HuH-7.5 (cell line): ENCODE measurements at regions not wholly inside any gene's neighbourhood (a gene's known extent, or its start where the extent isn't known, plus 50 kb on each side); places are given as distances from the start of the nearest gene placed in this dataset.

ENCODE experiments used
- DNase-seq: peaks from one replicate; pipeline ENCODE4 v3.0.0; 2011; ENCODE audit warnings: low spot score

DNA sequence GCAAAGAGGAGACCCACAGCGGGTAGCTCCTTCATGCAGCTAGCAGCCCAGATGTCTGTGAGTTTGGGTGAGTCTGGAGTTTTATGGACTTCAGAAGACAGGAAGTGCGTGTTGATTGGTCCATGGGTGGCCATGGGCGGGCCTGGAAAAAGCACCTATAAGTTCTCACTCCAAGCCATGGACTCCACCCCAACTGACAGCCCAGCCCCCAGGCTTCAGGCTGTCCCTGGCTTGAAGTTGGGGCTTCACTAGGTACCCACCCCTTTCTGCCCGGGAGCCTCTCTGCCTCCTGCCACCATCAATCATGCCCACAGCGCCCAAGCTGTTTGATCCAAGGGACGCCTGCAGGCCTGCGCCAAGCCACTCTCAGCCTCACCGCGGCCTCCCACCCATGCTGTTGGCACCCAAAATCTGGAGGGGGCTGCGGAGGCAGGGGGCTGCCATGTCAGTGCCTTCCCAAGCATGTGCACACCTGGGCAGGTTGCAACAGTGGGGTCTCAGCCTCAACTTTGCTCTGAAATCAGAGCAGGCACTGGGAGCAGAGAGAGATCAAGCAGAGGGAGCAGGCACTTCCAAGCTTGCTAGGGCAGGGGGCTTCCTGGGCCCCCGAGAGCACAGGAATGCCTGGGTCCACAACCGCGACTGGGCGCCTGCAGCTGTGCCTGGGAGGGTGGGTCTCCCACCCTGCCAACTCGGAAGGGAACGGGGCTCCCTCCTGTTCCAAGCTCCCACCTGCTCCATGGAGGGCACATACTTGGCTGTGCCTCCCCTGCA lies 1503.7 kb downstream of the CDH11 start:
- no peak for DNase-seq

DNA sequence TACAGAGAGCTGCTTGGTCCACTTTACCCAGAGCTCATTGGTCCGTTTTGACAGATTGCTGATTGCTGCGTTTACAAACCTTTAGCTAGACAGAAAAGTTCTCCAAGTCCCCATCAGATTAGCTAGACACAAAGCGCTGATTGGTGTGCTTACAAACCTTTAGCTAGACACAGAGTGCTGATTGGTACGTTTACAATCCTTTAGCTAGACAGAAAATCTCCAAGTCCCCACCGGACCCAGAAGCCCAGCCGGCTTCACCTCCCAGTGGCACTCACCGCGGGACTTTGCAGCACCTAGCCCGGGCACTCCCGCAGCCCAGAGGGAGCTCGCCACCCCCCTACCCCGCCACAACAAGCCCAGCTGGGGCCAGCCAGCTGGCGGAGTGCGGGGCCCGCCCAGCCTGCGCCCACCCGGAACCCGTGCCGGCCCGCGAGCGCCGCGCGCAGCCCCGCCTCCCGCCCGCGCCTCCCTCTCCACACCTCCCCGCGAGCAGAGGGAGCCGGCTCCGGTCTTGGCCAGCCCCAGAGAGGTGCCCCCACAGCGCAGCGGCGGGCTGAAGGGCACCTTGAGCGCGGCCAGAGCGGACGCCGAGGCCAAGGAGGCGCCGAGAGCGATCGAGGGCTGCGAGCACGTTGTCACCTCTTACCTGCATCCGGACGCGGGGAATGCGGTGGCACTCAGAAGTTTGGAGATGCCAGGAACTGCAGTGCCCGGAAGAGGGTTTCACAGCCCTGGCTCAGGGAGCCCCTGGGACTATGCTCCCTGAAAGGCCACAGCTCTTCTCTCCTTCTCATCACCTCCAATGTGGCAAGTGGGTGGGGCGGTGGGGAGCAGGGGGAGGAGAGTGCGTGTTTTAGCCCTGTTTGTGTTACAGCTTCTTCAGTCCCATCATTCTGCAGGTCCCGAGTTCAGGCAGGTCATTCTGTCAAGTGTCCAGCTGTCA lies 1504.5 kb downstream of the CDH11 start:
- DNase-seq, result no peak

DNA sequence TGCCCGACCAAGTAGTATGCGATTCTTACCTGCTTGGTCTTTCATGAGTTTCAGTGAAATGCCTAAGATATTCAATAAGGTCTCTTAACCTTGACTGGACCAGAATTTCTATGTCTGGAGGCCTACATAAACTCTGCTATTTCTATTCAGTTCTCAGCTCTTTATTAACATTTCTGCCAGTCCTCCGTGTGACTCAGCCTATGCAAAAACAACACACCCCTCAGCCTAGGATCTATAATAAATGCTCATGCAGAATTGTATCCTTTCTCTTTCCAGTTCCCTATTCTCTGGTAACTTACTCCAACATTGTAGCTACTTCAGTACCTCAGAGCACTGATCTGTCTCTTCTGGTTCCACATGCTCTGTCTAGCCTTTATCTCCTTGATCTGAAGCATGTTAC lies 1507.4 kb downstream of the CDH11 start:
- DNase-seq, result no peak

DNA sequence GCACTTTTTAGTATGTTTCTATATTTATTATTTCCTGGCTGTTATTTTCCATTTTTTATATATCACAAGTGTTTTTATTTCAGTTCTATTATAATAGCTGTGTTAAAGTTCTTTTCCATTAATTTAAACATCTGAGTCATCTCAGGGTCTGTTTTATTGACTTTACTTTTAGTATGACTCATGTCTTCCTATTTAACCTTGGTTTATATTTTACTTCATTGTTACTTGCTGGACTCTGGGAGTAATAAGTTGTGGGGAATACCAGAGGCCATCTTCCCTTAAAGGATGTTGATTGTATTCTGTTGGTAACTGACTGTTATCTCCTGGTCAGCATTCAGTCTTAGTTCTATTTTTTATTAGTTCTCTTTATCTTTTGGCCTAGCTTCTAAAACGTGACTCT lies 1508.2 kb downstream of the CDH11 start:
- no peak for DNase-seq

DNA sequence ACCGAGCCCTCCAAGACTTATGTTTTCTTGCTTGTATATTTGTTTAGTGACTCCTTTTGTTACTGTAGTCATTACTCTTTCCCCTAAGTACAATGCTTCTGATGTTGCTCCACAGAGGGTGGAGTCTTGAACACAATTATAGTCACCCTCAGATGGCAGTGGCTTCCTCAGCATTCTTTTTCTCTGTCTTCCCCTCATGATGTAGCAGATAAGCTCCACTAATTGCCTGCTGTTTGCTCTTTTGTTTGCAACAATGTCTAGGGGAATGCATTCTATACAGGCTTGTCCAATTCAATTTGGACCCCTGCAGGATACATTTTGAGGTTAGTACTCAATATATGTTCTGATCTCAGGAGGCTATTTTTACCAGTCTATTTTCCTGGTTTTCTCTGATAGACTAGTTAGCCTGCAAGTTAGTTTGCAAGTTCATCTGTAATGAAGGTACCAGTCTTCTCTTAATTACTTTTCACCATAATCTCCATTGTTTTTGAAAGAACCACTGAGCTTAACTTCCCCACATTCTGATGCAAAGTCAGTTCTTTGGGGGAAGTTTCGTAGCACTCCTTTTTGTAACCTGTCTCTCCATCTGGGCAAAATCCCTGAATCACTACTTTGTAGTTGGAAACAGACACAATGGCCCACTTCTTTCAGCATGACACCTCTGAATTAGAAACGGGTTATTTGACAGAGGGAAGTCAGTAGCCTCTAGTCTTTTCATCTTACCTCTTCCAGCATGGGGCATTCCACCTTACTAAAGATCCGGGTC lies 1509.2 kb downstream of the CDH11 start:
- no peak for DNase-seq

DNA sequence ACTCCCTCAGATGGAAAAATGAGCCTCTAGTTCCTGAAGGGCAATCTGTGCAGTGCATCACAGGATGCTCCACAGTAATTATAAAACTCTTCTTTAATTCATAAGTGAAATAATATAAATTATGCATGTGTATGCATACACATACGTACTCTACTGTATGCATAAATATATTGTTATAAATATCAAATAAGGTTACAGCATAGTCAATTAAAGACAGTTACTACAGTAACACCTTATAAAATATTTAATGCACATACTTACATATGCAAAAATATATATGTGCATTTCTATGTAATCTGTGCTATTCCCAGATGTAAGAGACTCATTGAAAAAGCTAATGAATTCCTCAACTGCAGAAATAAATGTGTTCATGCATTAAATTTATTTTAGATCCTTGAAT lies 1515.1 kb downstream of the CDH11 start:
- no peak for DNase-seq

DNA sequence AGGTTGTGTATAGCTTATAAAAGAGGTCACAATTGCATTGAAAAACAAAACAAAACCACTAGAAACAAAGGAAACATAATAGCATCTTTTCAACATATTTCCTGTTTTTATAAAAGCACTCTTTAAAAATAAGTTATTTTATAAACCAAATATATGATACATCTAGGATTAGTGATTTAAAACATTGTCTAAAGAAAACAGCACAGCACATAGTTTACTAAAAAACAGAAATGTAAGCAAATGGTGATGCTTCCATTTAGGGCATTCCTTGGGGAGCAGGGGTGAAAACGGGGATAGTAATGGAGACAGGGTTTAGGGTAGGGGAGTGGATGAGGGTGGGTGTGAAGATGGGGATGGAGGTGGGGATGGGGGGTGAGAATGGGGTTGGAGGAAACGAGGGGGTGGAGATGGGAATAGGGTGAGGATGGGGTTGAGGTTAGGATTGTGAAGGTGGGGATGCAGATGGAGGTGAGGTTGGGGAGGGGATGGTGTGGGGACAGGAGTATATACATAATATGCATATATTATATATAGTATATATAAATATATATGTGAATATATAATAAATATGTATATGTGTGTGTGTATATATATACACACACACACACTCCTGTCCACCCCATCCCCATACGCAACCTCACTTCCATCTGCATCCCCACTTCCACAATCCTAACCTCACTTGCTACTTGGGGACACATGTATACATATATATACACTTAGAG lies 1519.5 kb downstream of the CDH11 start:
- no peak for DNase-seq

DNA sequence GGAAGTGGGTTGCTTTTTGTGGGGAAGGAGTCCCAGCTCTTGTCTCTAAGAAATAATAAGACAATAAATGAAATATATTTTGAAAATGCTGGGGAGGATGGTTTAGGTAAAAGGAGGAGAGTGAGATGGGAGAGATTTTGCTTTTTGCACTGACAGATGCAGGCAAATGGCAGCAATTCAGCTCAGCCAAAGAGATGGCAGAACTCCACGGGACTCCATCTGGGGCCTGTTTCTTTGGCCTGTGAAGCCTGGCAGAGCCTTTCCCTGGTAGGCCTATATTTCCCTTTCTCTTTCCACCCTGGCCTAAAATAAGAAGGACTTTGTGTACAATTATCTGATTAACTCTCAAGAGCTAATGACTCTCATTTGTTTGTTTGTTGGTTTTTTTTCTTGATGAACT lies 1525.1 kb downstream of the CDH11 start:
- no peak for DNase-seq

DNA sequence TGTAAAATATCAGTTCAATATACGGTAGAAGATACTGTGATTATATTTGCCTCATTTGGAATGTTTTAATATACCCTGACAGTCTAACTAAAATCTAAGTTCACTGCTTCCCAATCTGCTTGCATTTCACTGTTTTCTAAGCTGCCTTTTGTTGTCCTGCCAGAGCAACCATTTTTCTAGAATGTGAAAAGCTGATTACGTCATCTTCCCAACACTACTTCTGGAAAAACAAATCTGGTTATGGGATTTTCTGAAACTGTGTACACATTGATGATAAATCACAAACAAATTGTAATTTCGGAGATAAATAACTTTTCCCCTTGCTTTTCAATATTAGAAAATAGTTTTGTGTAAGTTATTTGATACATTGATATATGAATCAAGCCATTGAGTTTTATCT lies 1529.0 kb downstream of the CDH11 start:
- no peak for DNase-seq

DNA sequence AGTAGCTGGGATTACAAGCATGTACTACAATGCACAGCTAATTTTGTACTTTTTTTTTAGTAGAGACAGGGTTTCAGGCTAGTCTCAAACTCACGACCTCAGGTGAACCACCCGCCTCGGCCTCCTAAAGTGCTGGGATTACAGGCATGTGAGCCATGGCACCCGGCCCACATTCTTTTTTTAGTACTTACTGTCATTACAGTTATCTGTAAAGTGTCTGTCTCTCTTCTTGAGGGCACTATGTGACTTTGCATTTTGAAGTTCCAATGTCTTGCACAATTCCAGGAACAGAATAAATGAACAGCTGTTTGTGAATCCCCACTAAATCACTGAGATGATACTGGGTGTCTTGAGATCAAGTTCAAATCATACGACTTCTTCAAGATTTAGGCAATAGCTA lies 1540.3 kb downstream of the CDH11 start:
- DNase-seq, result no peak

DNA sequence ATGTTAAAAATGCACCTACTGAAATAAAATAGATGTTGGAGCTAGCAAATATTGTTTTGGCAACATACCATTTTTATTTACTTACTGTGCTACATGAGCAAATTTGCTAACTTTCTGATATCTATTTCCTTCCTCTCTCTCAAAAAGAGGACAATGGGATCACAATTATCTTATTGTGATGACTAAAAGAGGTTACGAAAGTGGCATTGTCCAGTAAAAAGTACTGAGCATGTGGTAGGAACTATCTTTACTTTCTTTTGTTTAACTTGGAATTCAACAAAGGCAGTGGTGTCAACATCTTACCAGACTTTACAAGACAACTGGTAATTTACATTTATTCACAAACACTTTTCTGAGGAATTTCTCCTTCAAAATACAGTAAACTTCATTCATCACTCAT lies 1542.6 kb upstream of the CDH8 start:
- no peak for DNase-seq

DNA sequence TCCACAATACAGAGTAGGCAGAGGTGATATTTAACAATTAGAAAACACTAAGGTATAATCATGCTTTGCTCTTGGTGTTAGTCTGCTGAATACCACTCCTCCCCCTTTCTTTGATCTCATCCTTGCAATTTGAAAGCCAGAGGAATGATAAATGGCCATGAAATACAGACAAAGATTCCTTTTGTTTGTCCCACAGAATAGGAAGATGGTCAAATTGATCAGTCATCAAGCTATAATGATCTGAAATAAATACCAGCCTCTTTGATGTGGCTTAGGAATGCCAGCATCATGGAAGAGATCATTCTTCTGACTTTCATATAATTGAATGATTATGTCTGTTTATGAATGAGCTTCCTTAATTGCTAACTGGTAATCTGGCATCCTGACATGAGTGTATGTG lies 1541.7 kb upstream of the CDH8 start:
- no peak for DNase-seq

DNA sequence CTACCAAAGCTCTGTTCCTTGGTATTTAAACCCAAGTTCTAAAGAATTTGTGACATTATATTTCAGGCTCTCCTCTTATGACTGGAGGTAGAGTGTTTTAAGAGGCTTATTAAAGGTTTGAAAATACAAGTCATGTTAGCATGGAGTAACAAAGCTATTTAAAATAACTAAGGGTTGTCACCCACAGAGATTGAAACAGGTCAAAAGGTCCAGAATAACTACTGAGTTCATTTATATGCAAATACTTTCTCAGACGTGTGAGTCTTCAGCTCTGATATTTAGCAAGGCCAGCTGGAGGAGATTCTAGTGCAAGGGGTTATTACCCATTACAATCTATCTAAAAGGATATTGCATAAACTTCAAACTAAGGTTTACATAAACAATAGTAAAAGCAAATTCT lies 1538.8 kb upstream of the CDH8 start:
- no peak for DNase-seq

DNA sequence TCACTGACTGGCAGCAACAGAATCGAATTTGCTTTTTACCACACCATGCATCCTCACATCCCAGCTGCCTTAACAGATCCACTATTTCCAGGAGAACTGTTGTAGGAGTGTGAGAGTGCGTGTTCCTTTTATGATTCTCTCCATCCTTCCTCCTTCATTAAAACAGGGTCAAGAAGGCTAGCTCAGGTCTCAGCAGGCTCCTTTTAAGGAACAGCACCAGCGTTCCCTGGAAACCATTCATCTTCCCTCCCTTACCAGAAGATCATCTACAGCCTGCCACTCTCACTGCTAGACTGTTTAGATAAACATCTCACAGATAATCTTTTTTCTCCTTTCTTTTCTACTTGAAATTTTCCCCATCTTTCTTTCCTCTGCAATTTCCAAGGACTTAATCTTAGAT lies 1531.9 kb upstream of the CDH8 start:
- no peak for DNase-seq

DNA sequence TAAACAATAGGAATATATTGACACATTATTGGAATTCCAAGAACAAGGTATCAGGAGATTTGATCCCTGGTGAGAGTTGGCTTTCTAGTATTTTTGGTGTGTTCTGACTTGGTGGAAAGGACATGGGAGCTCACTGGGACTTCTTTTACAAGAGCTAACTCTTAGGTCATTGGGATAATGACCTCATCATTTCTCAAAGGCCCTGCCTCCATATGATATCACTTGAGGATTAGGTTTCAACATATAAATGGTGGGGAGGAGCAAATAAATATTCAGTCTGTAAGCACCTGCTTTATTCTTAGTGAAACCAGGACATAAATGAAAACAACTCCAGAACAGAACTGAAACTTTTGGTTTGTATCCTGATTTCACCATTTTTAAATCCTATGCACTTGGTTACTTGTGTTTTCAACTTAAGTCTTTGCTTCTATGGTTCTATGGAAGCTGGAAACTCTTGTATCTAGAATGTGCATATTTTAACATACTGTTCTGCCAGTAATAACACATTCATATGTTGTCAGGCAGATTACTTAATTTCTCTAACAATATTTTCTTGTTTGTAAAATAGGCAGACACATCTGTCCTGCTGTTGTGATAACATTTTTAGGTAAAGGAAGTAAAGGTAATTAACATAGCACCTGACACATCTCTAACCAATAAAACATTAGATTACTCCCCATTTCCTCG lies 1527.7 kb upstream of the CDH8 start:
- no peak for DNase-seq

DNA sequence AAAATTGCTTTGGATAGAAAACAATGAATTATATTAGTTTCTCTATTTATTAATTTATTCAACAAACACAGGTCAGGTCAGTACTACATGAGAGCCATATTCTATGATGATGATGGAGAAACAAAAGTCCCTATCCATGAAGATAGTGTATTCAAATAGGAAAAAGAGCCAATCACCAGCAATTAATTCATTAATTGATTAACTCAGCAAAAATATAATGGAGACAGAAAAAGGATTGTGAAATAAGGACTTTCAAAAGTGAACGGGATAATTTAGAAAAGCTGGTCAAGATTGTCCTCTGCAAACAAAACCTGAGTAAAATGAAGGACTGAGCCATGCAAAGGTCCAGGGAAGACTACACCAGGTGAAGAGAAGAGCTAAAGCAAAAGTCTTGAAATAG lies 1517.7 kb upstream of the CDH8 start:
- no peak for DNase-seq

DNA sequence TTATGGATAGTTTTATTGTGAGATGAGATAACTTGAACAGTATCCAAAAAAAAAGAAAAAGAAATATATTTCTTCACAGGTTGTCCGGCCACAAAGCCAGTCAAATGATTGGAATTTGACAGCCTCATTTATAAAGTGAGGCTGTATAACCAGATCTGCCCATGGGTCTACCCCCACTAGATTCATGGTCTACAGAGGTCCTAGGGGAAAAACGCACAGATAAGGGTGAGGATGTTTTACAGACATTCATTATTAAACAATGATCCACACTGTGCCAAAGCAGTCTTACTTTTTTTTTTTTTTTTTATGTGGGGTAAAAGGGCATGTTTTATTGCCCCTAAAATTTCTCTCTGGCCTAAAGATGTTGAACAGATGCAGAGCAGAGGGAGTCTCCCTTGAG lies 1503.0 kb upstream of the CDH8 start:
- DNase-seq, result no peak

DNA sequence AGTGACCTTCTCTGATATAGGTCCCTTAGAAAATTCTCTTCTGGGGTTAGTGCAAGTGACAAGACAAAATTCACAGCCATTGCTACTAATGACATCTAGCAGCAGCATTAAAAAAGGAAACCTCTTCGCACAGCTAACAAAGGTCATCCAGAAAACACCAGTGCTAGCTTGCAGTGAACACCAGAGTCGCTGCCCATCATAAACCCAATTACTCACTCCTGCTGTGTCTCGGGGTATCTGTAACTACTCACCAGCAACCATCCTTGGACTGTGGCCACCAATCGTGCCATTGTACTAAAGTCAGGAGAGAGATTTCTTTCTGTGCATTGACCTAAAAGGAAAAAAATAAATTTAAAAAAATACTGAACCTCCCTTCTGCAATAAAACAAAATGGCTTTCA lies 1494.7 kb upstream of the CDH8 start:
- DNase-seq, result no peak

DNA sequence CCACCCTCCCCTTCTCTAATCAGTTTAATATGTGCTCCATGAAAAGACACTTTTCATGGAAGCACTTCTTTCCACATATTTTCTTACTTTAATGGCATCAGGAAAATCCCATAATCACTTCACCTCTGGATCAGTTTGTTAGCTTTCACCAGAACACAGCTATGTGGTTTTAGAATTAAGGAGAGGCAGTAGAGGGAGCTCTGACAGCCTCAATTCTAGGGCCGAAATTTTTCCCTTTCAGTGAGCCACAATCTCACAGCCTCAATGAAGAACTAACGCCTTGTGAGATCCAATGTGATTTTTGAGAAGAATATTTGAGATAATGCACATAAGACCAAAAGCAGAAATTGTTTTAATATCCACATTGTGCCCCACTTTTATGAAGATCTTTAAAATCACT lies 1494.0 kb upstream of the CDH8 start:
- DNase-seq, result no peak

DNA sequence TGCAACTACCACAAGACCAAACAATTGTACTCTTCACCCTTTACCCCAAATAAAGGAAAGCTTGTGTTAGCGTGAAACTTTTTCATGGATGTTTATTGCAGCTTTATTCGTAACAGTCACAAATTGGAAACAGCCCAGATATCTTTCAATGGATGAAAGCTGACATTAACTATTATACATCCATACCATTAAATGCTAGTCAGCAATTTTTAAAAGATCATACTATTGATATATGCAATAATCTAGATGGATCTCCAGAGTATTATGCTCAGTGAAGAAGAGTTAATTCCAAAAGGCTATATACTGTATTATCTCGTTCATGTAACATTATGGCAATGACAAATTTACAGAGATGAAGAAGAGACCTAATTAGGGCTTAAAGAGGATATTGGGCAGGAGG lies 1491.2 kb upstream of the CDH8 start:
- DNase-seq, result no peak

DNA sequence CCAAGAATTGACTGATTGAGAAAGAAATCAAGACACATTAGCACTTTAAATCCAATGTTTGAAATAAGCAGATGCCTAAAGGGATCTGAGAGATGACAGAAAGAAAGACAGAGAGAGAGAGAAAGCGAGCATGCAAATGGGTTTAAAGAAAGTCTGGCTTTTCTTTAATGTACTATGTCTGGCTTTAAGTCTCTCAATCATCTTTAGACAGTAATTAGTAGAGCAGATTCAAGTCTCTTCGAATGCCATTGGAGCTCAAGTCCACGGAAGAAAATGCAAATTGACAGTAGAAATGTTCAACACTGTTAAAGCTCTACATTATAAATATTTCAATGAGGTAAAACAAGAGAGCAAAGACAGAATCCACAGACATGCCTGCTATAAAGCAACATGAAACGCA lies 1480.2 kb upstream of the CDH8 start:
- no peak for DNase-seq
